Brain pericyte (primary cell): ENCODE measurements at regions not wholly inside any gene's neighbourhood (a gene's known extent, or its start where the extent isn't known, plus 50 kb on each side); places are given as distances from the start of the nearest gene placed in this dataset.
A peak's percentile ranks its signal among the peaks of the same experiment; 100 is the strongest.

Experiments used
- DNase-seq: peaks from one replicate; pipeline ENCODE4 v3.0.0-alpha.2; 2012; ENCODE audit warnings: low read depth, low spot score

GRCh38 chr7:145293228-145293701 lies 457.4 kb upstream of the TPK1 start:
- DNase-seq = no peak

DNA sequence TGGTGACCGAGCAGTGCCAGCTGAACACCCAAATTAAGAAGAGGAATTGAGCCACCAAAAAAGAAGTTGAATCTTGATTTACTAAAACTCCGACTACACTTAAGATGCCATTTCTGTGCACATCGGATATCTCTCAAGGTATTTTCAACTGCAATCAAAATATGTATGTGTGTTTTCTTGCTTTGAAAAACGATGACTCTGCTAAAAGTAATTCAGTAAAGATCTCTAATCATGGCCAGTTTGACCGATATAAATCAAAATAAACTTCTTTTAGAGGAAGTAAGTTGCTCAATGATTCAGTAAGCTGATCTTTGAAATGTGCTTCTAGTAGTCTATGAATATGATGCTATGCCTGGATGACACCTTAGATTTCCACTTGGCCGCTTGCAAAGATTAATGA lies 453.5 kb upstream of the TPK1 start:
- DNase-seq = no peak

GRCh38 chr7:145276118-145276517 lies 440.3 kb upstream of the TPK1 start:
- no peak for DNase-seq

- no peak for DNase-seq
Measured at GRCh38 chr7:145269418-145270161, 433.7 kb upstream of the TPK1 start.

DNA sequence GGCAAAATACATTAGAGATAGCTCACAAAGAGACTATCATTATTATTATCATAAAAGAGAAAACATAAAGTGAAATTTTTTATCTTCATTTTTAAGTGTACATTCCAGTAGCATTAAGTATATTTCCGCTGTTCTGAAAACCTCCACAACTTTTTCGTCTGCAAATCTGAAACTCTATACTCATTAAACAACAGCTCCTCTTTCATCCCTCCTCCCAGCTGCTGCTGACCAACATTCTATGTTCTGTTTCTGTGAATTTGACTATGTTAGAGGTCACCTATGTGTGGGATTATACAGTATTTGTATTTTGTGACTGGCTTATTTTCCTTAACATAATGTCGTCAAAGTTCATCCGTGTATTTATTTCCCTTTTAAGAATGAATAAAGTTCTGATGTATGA lies 429.3 kb upstream of the TPK1 start:
- no peak for DNase-seq

DNA sequence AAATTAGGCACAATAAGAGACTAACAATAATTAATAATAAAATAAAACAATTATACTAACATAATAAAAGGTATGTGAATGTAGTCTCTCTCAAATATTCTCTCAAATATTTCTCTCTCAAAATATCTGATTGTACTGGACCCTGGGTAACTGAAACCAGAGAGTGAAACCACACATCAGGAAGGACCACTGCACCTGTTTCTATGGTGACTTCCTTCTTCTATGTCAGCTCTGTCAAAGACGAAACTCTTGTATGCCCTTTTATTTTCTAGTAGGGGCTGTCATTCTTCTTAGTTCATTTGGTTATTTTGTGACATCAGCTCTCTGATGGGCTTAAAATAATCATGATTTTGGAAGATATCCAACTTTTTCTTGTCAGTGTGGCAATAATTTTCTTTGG lies 428.0 kb upstream of the TPK1 start:
- DNase-seq = no peak

GRCh38 chr7:145252031-145252430 lies 416.2 kb upstream of the TPK1 start:
- no peak for DNase-seq

GRCh38 chr7:145224775-145225174 lies 388.9 kb upstream of the TPK1 start:
- DNase-seq = no peak

DNA sequence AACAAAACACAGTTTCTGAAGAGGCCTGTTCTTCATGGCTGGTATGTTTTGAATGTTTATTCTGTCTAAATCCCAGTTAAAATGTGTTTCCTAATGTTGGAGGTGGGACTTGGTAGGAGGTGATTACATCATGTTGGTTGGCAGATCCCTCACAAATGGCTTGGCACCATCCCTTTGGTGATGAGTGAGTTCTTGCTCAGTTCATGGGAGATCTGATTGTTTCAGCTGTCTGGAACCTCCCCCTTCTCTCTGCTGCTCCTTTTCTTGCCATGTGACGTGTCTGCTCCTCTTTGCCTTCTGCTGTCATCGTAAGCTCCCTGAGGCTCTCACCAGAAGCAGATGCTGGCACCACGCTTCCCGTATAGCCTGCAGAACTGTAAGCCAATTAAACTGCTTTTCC lies 383.6 kb upstream of the TPK1 start:
- DNase-seq = no peak

- DNase-seq = no peak
Measured at GRCh38 chr7:145216866-145217265, 381.0 kb upstream of the TPK1 start.

GRCh38 chr7:145212050-145212449 lies 376.2 kb upstream of the TPK1 start:
- DNase-seq = no peak

- no peak for DNase-seq
Measured at GRCh38 chr7:145211211-145211610, 375.4 kb upstream of the TPK1 start.

- DNase-seq = no peak
Measured at GRCh38 chr7:145193951-145194350, 358.1 kb upstream of the TPK1 start.

GRCh38 chr7:145184956-145185355 lies 349.1 kb upstream of the TPK1 start:
- DNase-seq = no peak

DNA sequence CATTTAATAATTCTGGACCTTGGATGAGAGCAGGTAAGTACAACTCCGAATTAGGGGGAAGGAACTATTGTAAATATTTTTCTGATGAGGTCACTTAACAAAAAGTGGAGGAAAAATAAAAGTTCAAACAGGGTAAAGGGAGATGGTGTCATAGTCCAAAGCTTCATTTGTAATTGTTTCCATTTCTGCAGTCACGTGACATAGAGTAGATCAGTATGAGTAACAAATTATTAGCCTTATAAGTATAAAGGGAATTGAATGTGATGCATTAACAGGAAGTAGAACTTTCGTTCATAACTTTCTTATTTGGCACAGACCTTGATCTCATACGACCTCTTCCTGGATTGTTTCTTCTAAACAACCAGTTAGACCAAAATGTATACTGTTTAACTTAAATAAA lies 347.2 kb upstream of the TPK1 start:
- no peak for DNase-seq

- no peak for DNase-seq
Measured at GRCh38 chr7:145175366-145175765, 339.5 kb upstream of the TPK1 start.

DNA sequence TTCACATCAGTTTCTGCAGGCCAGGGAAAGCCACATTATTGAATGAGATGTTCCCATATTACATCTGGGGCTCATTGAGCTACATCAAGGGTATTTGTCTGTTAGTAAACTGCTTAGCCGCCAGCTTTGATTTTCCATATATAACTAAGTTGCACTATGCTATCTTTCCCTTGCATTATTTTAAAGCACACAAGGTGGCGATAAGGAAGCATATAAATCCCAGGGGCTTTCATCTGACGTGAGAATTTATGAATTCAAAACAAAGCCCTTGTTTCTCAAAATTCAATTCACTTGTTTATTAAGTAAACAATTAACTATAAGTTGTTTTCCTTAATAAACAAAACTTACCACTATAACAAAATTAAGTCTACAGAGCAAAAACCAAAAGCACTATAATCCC lies 334.1 kb upstream of the TPK1 start:
- DNase-seq = no peak

- peak; percentile 1 for DNase-seq
Measured at GRCh38 chr7:145168879-145169278, 333.0 kb upstream of the TPK1 start.

GRCh38 chr7:145168427-145168826 lies 332.6 kb upstream of the TPK1 start:
- DNase-seq = no peak

DNA sequence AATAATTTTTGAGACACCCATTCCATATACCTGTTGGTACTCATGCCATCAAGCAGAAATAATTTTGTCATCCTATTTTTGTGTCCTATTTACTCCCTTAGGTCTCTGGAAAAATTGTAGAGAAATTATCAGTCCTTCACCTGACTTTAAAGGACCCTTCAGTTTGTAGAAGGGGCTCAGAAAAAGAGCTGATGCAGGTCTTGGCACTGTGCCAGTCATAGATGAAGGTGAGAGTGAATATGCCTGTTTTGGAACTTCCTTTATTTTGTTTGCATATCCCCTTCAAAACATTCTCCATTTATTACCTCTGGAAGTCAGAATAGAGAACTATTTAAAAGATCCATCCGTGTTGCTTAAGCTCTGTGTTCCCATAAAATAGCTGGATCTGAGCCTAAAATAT lies 321.0 kb upstream of the TPK1 start:
- no peak for DNase-seq

GRCh38 chr7:145152589-145152988 lies 316.7 kb upstream of the TPK1 start:
- no peak for DNase-seq

DNA sequence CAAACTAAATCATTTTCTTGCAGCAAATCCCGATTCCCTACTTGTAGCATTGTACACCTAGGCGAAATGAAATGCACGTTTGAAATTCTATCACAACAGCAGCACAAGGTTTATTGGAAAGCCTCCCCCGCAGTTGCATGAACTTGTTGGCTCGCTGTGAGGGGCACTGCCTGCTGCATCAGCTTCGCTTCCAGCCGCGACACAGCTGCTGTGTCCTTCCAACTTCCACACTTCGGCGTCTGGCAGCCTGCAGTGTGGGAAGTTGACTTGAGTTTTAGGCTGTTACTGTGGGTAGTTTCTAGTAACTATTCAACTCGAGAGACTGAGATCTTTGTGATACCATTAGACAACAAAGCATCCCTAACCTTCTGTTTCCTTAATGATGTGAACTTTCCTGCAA lies 315.8 kb upstream of the TPK1 start:
- no peak for DNase-seq

GRCh38 chr7:145147865-145148264 lies 312.0 kb upstream of the TPK1 start:
- no peak for DNase-seq

DNA sequence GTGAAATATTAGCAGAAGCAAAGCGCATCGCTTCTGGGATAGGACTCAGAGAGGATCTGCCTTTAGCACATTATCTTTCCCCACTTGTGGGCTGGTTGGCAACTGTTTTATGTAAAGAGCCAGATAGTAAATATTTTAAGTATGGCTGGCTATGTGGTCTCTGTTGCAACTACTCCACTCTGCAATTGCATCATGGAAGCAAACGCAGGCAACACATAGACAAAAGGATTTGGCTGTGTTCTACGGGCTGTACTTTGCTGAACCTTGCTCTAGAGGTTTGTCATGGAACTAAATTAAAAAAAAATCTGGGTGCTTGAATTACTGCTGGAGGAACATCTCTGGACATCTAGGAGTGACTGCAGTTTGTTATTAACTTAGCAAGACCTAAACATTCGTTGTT lies 307.8 kb upstream of the TPK1 start:
- DNase-seq = no peak
